ENCODE measurements at regions not wholly inside any gene's neighbourhood (a gene's known extent, or its start where the extent isn't known, plus 50 kb on each side); places are given as distances from the start of the nearest gene placed in this dataset.
A peak's percentile ranks its signal among the peaks of the same experiment; 100 is the strongest.
"Not testable (repeated sequence)": the region's sequence is repeated elsewhere in the genome, so short reads cannot be mapped to it uniquely, and the experiment has no call there.

GRCh38 chr10:9898633-9899395, 1118.9 kb upstream of the CELF2 start:
- DNase-seq (ENCODE audit: low read depth in 2 of 3, low spot score in 2 of 3), result no peak

GRCh38 chr10:9900751-9901150, 1116.9 kb upstream of the CELF2 start:
- DNase-seq (ENCODE audit: low read depth in 2 of 3, low spot score in 2 of 3), result no peak

- DNase-seq (ENCODE audit: low read depth in 2 of 3, low spot score in 2 of 3), result no peak
These were observed 1115.7 kb upstream of the CELF2 start for GRCh38 chr10:9901971-9902370.

GRCh38 chr10:9910446-9910845, 1107.2 kb upstream of the CELF2 start:
- no peak for DNase-seq (ENCODE audit: low read depth in 2 of 3, low spot score in 2 of 3)

DNA sequence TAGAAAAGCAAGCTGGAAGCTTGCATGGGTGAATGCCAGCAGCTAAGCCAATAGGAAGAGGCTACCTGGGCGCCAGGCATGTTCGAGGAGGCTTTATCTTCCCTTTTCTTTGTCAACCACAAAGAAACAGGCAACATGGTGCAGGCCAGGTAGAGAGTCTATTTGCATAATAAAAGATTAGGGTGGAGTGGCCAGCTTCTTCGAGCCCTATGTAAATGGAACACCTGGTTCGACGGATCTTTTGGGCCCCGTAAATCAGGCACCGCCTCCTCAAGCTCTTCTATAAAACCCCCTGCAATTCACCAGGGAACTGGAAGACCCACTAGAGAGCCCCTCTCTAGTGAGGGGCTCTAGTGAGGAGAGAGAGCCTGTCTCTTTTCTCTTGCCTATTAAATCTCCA, 1106.2 kb upstream of the CELF2 start:
- no peak for DNase-seq (ENCODE audit: low read depth in 2 of 3, low spot score in 2 of 3)

DNA sequence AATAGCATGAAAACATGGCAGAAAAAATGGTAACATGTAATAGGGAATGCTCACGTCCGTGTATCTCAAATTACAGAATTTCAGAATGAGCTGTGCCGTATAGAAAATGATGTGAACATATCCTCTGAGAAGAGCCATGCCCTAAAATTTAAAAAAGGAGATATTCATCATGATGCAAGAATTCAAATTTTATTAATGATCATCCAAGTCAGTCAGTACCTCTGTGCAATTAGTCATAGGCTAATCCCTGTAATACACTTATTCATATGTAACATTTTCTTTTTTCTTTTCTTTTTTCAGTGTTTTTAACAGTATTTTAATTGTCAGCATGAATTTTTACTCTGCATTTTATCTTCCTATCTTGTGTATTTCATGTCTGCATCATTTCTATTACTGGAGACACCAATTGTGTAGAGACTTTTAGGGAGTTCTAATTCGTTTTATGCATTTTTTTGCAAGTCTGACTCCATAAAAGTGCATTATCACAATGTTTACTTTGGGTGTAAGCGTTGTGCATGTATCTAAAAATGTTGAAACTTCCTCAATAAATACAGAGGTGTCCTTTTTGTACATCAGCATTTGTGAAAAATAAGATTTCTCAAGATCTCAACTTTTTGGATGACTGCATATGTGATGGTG, 1103.7 kb upstream of the CELF2 start:
- DNase-seq (ENCODE audit: low read depth in 2 of 3, low spot score in 2 of 3), result no peak

GRCh38 chr10:9921544-9921943, 1096.1 kb upstream of the CELF2 start:
- DNase-seq (ENCODE audit: low read depth in 2 of 3, low spot score in 2 of 3), result no peak

- DNase-seq (ENCODE audit: low read depth in 2 of 3, low spot score in 2 of 3), result no peak
These were observed 1095.4 kb upstream of the CELF2 start for GRCh38 chr10:9922126-9922870.

GRCh38 chr10:9926003-9926402, 1091.7 kb upstream of the CELF2 start:
- no peak for DNase-seq (ENCODE audit: low read depth in 2 of 3, low spot score in 2 of 3)

DNA sequence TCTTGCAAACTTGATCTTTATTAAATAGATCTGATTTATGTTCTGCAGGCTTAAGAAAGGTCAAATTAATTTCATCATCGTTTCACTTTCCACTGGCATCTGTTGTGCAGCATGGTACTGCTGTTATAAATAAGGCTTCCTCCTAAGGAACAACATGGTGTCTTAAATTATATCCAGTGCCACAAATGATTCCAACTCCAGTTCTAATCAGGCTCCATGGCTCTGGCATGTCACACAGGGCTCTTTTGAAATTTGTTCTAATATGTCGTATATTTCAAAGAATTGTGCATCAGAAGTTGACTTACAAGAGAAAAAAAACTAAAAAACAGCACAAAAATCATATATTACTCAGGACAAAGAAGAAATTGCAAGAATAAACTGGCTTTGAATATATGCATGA, 1090.8 kb upstream of the CELF2 start:
- DNase-seq (ENCODE audit: low read depth in 2 of 3, low spot score in 2 of 3), result no peak

- DNase-seq (ENCODE audit: low read depth in 2 of 3, low spot score in 2 of 3), result no peak
These were observed 1078.0 kb upstream of the CELF2 start for GRCh38 chr10:9939716-9940115.

DNA sequence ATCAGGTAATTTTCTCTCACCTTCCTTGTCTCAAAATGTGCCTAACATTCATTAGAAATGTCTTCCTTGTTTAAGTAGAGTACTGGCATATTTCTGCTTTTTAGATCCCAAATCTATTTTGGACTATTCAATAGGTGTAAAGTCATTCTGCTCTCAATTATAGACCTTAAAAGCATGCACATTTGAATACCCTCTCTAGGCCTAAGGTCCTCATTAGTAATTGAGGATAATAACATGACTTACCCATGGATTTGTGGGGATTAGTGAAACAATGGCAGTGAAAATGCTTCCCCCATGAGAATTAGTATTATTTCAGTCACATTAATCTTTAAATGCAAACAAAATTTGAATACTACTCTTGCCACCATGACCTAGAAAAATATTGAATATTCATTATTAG, 1073.0 kb upstream of the CELF2 start:
- DNase-seq (ENCODE audit: low read depth in 2 of 3, low spot score in 2 of 3), result no peak

DNA sequence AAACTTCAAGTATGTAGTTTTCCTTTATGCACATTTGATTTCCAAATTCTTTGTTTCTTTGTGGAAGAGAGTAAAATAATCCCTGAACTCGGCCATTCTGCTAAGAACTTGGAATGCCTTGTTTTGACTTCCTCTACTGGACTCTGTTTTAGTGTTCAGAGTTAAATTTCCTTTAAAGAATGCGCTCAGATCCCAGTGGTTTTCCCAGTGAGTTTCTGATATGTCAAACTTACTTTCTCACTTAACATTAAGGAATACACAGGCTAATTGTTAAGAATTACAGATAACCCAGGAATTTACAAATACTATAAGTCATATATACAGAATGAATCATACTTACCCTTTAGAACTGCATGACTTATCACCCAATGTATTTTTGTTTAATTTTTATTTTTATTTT, 1067.6 kb upstream of the CELF2 start:
- DNase-seq (ENCODE audit: low read depth in 2 of 3, low spot score in 2 of 3), result no peak

DNA sequence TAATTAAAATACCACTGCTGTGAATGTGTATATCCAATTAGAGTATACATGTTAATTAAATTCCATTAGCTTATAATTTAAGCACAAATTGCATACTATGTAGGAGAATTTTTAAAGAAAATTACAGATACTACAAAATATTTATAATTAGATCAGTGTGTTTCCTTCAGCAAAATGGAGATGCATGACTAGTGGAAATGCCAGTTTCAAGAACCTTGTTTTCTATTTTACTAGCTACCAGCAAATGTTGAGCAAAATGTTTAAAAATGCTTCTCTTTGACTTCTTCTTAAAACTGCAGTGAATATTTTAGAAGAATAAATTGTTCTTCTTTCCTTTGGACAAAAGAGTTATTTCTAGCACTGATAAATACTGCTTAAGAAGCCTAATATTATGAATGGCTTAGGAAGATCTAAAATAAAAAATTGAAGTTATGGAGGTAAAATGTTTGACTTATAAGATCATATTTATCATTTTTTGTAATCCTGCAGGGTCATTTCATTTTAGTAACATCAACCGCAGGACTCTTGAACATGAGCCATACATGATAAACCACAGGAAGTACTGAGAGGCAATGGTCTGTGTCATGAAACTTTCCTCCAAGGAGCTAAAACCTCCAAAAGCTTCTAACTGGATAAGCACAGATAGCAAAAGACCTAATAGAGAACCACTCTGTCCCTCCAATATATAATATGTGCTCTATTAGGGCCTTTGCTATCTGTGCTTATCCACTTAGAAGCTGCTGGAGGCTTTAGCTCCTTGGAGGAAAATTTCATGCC, 1066.0 kb upstream of the CELF2 start:
- peak in 1 of 3 donors; percentile 33 for DNase-seq (ENCODE audit: low read depth in 2 of 3, low spot score in 2 of 3)

GRCh38 chr10:9957351-9957750, 1060.3 kb upstream of the CELF2 start:
- no peak for DNase-seq (ENCODE audit: low read depth in 2 of 3, low spot score in 2 of 3)

GRCh38 chr10:9957876-9958275, 1059.8 kb upstream of the CELF2 start:
- not testable (repeated sequence) for DNase-seq (ENCODE audit: low read depth in 2 of 3, low spot score in 2 of 3)

GRCh38 chr10:9965341-9965740, 1052.3 kb upstream of the CELF2 start:
- DNase-seq (ENCODE audit: low read depth in 2 of 3, low spot score in 2 of 3), result no peak

GRCh38 chr10:9986786-9987185, 1030.9 kb upstream of the CELF2 start:
- DNase-seq (ENCODE audit: low read depth in 2 of 3, low spot score in 2 of 3), result no peak

DNA sequence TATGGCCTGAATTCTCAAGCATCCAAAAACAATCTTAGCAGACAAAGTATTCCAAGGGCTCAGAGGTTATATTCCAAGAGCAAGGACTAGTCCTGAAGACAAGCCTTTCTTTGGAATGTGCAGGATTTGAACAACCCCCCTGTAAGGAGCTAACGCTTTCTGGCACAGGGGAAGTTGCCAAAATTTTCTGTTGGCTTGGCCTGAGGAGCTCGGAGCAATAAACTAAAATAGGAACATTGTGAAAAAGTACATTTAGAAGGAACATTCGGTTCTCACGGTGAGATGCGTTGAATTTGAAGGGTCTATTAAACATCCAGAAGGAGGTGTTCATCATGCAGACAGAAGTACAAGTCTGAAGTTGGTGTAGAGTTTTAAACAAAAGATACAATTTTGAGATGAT, 1030.5 kb upstream of the CELF2 start:
- no peak for DNase-seq (ENCODE audit: low read depth in 2 of 3, low spot score in 2 of 3)

GRCh38 chr10:9992661-9993060, 1025.0 kb upstream of the CELF2 start:
- DNase-seq (ENCODE audit: low read depth in 2 of 3, low spot score in 2 of 3), result no peak

DNA sequence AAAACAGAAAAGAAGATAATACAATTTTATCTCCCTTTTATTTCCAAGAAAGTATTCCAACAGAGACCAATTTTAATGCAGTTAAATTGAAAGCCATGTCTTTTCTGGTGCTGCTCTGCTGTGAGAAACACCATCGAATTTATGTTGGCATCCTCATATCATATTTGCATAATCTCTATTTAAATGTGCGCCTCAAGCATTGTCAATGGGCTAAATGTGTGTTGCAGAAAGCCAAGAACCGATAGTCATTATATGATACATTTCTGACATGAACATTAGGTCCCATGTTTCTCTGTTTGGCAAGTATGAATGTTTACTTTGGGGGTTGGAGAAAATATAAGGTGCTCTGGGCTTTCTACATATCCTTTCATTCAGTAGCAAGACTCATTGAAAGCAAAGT, 1023.5 kb upstream of the CELF2 start:
- DNase-seq (ENCODE audit: low read depth in 2 of 3, low spot score in 2 of 3), result no peak

Measured in hematopoietic multipotent progenitor cell (in vitro differentiated cells).